Smooth muscle cell (in vitro differentiated cells): ENCODE measurements at regions not wholly inside any gene's neighbourhood (a gene's known extent, or its start where the extent isn't known, plus 50 kb on each side); places are given as distances from the start of the nearest gene placed in this dataset.

Experiments used
- DNase-seq: peaks from one replicate; lab custom pipeline; 2025; ENCODE audit not compliant: unreplicated experiment; lab: John Stamatoyannopoulos, UW
- H2AFZ ChIP-seq: fragments of 200-600 bp; sonication (generic); 2 replicates; pipeline ENCODE4 v1.6.0; 2016; ENCODE audit warnings: antibody characterized with exemption, low read depth, mild to moderate bottlenecking
- H3F3A ChIP-seq: fragments of 200-600 bp; sonication (generic); 2 replicates; pipeline ENCODE4 v1.6.0; 2017; ENCODE audit warnings: antibody characterized with exemption, low read depth
- H3K27ac ChIP-seq: fragments of 200-600 bp; sonication (generic); 2 replicates; pipeline ENCODE4 v1.5.1; 2016; ENCODE audit warnings: low read depth, mild to moderate bottlenecking
- H3K27me3 ChIP-seq: fragments of 200-600 bp; sonication (generic); 2 replicates; pipeline ENCODE4 v1.6.1; 2016; ENCODE audit warnings: low read depth, mild to moderate bottlenecking
- H3K36me3 ChIP-seq: fragments of 200-600 bp; sonication (generic); 2 replicates; pipeline ENCODE4 v1.5.1; 2016; ENCODE audit warnings: low read depth
- H3K4me1 ChIP-seq: fragments of 200-600 bp; sonication (generic); 2 replicates; pipeline ENCODE4 v1.5.1; 2016; ENCODE audit warnings: low read depth
- H3K4me2 ChIP-seq: fragments of 200-600 bp; sonication (generic); 2 replicates; pipeline ENCODE4 v1.6.0; 2016; ENCODE audit warnings: mild to moderate bottlenecking
- H3K4me3 ChIP-seq: fragments of 200-600 bp; sonication (generic); 2 replicates; pipeline ENCODE4 v1.5.1; 2016; ENCODE audit warnings: mild to moderate bottlenecking
- H3K79me2 ChIP-seq: fragments of 200-600 bp; sonication (generic); 2 replicates; pipeline ENCODE4 v1.6.0; 2016; ENCODE audit warnings: low read depth, mild to moderate bottlenecking
- H3K9ac ChIP-seq: fragments of 200-600 bp; sonication (generic); 2 replicates; pipeline ENCODE4 v1.6.0; 2016; ENCODE audit warnings: low read depth
- H3K9me3 ChIP-seq: fragments of 200-600 bp; sonication (generic); replicated peaks from 2 replicates; pipeline ENCODE4 v1.5.1; 2016; ENCODE audit warnings: low read depth
- H4K20me1 ChIP-seq: fragments of 200-600 bp; sonication (generic); 2 replicates; pipeline ENCODE4 v1.6.0; 2016; ENCODE audit warnings: low read depth
- WGBS: methylation state at CpG from one replicate; pipeline ENCODE4 v1.1.7; 2016; ENCODE audit warnings: low lambda C conversion rate; 5-methylcytosine and 5-hydroxymethylcytosine counted together
- TF ChIP-seq, protein P1 (sequence below): fragments of 200-600 bp; sonication (generic); IDR thresholded peaks from 2 replicates; pipeline ENCODE4 v1.5.1; 2017; ENCODE audit warnings: borderline replicate concordance, mild to moderate bottlenecking, antibody characterized with exemption; ENCODE audit not compliant: insufficient read depth, poor library complexity, severe bottlenecking

DNA sequence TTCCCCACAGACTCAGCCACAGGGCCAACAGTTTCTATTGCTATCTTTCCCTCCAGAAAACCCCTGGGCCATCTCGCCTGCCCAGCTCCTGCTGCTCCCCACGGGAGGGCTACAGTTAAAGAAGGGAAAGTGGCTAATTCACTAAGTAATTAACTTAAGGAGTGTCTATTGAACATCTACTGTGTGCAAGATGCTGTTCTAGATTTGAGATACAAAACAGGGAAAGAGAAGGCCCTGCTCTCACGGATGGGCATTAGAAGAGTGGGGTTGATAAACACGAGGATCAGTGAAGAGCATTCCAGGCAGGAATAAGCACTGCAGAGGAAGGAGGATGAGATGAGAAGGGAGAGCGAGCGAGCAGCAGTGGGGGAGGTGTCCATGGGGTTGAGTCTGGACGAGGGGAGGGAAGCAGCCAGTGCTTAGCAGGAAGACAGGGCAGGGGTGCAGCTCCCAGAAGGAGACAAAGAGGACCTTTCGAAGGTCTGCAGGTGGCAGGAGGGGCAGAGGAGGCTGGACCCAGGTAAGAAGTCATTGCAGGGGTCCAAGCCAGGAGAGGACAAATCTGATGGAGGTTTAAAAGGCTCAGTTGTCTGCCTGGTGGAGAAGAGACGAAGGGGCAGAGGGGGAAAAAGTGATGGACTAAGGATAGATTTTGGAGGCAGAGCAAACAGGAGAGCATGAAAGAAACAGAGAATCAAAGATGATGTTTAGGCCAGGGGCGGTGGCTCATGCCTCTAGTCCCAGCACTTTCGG lies 64.7 kb downstream of the KLF15 start:
- 60% methylated on average over 11 of the region's 11 CpGs for WGBS
- H3K9me3 ChIP-seq: no peaks in the 10 kb centered on the region
- H3K4me3 ChIP-seq: no peak overlapping the region
- TF ChIP-seq, protein P1, sequence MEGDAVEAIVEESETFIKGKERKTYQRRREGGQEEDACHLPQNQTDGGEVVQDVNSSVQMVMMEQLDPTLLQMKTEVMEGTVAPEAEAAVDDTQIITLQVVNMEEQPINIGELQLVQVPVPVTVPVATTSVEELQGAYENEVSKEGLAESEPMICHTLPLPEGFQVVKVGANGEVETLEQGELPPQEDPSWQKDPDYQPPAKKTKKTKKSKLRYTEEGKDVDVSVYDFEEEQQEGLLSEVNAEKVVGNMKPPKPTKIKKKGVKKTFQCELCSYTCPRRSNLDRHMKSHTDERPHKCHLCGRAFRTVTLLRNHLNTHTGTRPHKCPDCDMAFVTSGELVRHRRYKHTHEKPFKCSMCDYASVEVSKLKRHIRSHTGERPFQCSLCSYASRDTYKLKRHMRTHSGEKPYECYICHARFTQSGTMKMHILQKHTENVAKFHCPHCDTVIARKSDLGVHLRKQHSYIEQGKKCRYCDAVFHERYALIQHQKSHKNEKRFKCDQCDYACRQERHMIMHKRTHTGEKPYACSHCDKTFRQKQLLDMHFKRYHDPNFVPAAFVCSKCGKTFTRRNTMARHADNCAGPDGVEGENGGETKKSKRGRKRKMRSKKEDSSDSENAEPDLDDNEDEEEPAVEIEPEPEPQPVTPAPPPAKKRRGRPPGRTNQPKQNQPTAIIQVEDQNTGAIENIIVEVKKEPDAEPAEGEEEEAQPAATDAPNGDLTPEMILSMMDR: no peak
- H4K20me1 ChIP-seq: no peaks in the 10 kb centered on the region
- no peak overlapping the region for H3K9ac ChIP-seq
- peaks cover 21% of the 10 kb centered on the region for H3K27me3 ChIP-seq
- H3F3A ChIP-seq: no peaks in the 10 kb centered on the region
- H3K4me2 ChIP-seq: no peak overlapping the region
- no peak overlapping the region for H2AFZ ChIP-seq
- peaks cover 3% of the 10 kb centered on the region for H3K4me1 ChIP-seq
- no peak overlapping the region for H3K27ac ChIP-seq
- no peak for DNase-seq
- H3K36me3 ChIP-seq: no peaks in the 10 kb centered on the region
- no peaks in the 10 kb centered on the region for H3K79me2 ChIP-seq

DNA sequence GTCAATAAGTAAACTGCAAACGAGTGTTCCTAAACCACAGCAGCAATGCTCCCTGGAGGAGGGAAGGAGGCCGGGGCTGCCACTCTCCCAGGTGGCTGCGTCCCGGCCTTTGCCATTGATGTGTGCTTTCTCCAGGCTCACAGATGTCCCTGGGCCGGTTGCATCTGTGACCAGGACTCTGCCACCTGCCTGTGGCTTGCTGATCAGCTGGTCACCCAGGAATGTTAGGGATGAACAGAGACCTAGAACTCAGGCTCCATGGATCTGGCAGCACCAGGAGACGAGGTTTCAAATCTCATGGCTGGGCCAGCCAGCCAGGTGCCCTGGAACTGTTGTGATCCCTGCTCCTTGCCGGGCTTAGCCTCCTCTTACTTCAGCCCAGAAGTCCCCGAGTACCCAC lies 65.7 kb downstream of the KLF15 start:
- Histone ChIP-seq H3K9me3 (no peaks in the 10 kb centered on the region), H3K9ac (no peak overlapping the region), H3K36me3 (no peaks in the 10 kb centered on the region), H2AFZ (no peak overlapping the region), H3K4me1 (peaks cover 8% of the 10 kb centered on the region), H4K20me1 (no peaks in the 10 kb centered on the region), H3K79me2 (no peaks in the 10 kb centered on the region), H3F3A (no peaks in the 10 kb centered on the region), H3K27me3 (peaks cover 21% of the 10 kb centered on the region), H3K4me3 (no peak overlapping the region), H3K4me2 (no peak overlapping the region), H3K27ac (no peak overlapping the region)
- 93% methylated on average over 8 of the region's 8 CpGs for WGBS
- DNase-seq: no peak
- TF ChIP-seq, protein P1: no peak

GRCh38 chr3:126291061-126291460 lies 66.1 kb downstream of the KLF15 start:
- Histone ChIP-seq H3K9me3 (no peaks in the 10 kb centered on the region), H3K4me2 (no peak overlapping the region), H3K9ac (no peak overlapping the region), H3K4me1 (peaks cover 8% of the 10 kb centered on the region), H3K36me3 (no peaks in the 10 kb centered on the region), H3K27ac (no peak overlapping the region), H3K4me3 (no peak overlapping the region), H3K79me2 (no peaks in the 10 kb centered on the region), H3F3A (no peaks in the 10 kb centered on the region), H2AFZ (no peak overlapping the region), H4K20me1 (no peaks in the 10 kb centered on the region), H3K27me3 (peaks cover 21% of the 10 kb centered on the region)
- no peak for DNase-seq
- TF ChIP-seq, protein P1: no peak
- 89% methylated on average over 6 of the region's 6 CpGs for WGBS

- H3K79me2 ChIP-seq: no peaks in the 10 kb centered on the region
- H3K27ac ChIP-seq: no peak overlapping the region
- peaks cover 21% of the 10 kb centered on the region for H3K27me3 ChIP-seq
- H2AFZ ChIP-seq: no peak overlapping the region
- TF ChIP-seq, protein P1: no peak
- H3K4me3 ChIP-seq: no peak overlapping the region
- H3K9me3 ChIP-seq: no peaks in the 10 kb centered on the region
- peaks cover 8% of the 10 kb centered on the region for H3K4me1 ChIP-seq
- DNase-seq: no peak
- no peaks in the 10 kb centered on the region for H3F3A ChIP-seq
- no peaks in the 10 kb centered on the region for H4K20me1 ChIP-seq
- no peaks in the 10 kb centered on the region for H3K36me3 ChIP-seq
- H3K4me2 ChIP-seq: no peak overlapping the region
- WGBS: 87% methylated on average over 1 of the region's 1 CpG
- H3K9ac ChIP-seq: no peak overlapping the region
Observed at GRCh38 chr3:126290325-126290724, 66.9 kb downstream of the KLF15 start.
